B cell (primary cell): ENCODE measurements at regions not wholly inside any gene's neighbourhood (a gene's known extent, or its start where the extent isn't known, plus 50 kb on each side); places are given as distances from the start of the nearest gene placed in this dataset.

Source experiments
- ATAC-seq: fragments of 200-7000 bp; cut with Tn5 transposase; one replicate; pipeline ENCODE4 v1.10.0; 2021; ENCODE audit warnings: low read depth, mild to moderate bottlenecking, moderate number of reproducible peaks, moderate library complexity
- CTCF ChIA-PET: fragments of 350-600 bp; sonication (Branson Sonifier 250); formaldehyde crosslinking; loops from one replicate; lab custom pipeline; 2021; ENCODE audit warnings: antibody characterized with exemption, inconsistent platforms; lab: Charles Lee
- POLR2A ChIA-PET: fragments of 350-600 bp; sonication (Branson Sonifier 250); formaldehyde crosslinking; loops from one replicate; lab custom pipeline; 2021; ENCODE audit warnings: antibody characterized with exemption; lab: Charles Lee
- DNase-seq: peaks from one replicate; pipeline ENCODE4 v3.0.0; 2013
- H2AFZ ChIP-seq: 2 replicates; pipeline ENCODE4 v1.6.1; 2012; ENCODE audit warnings: mild to moderate bottlenecking, low read depth, low read length; ENCODE audit not compliant: insufficient read depth, poor library complexity, severe bottlenecking
- H3K27ac ChIP-seq, 2 donors: 1 replicate in 1 of 2; 2 replicates in 1 of 2; pipeline ENCODE4 v1.5.1; 2012 to 2013; ENCODE audit warnings: low read length in 2 of 2, mild to moderate bottlenecking in 2 of 2, moderate library complexity in 1 of 2
- H3K27me3 ChIP-seq, 4 experiments: fragments of 200-600 bp in 1 of 4; sonication (generic) in 1 of 4; replicated peaks in 1 of 4; 1 replicate in 2 of 4; 2 replicates in 2 of 4; pipeline versions ENCODE4 v1.6.1 to v1.7.0; 2013 to 2016; ENCODE audit warnings: low read length in 3 of 4, mild to moderate bottlenecking in 2 of 4, mixed read lengths in 1 of 4, moderate library complexity in 1 of 4; ENCODE audit not compliant: insufficient read depth in 4 of 4, control insufficient read depth in 3 of 4; ENCODE audit errors: control extremely low read depth in 1 of 4
- H3K36me3 ChIP-seq, 2 experiments: replicated peaks in 1 of 2; 1 replicate in 1 of 2; 2 replicates in 1 of 2; pipeline versions ENCODE4 v1.6.1 to v1.7.1; 2013; ENCODE audit warnings: low read length in 1 of 2; ENCODE audit not compliant: insufficient read depth in 2 of 2, control insufficient read depth in 1 of 2; ENCODE audit errors: control extremely low read depth in 1 of 2, extremely low read depth in 1 of 2
- H3K4me1 ChIP-seq, 2 donors: fragments of 200-600 bp in 1 of 2; sonication (generic) in 1 of 2; 1 replicate in 1 of 2; 2 replicates in 1 of 2; pipeline versions ENCODE4 v1.5.1 to v1.6.1; 2013 to 2017; ENCODE audit warnings: low read length in 2 of 2; ENCODE audit not compliant: control insufficient read depth in 2 of 2, insufficient read depth in 2 of 2
- H3K4me2 ChIP-seq: replicated peaks from 2 replicates; pipeline ENCODE3; 2012; ENCODE audit warnings: mild to moderate bottlenecking, low read depth, low read length; ENCODE audit not compliant: poor library complexity, severe bottlenecking
- H3K4me3 ChIP-seq, 5 experiments: fragments of 200-600 bp in 1 of 5; sonication (generic) in 1 of 5; 1 replicate in 3 of 5; 2 replicates in 2 of 5; pipeline versions ENCODE4 v1.5.1 to v1.7.0; 2011 to 2016; ENCODE audit warnings: low read length in 4 of 5, mild to moderate bottlenecking in 4 of 5, low read depth in 2 of 5, control low read depth in 1 of 5, moderate library complexity in 1 of 5; ENCODE audit not compliant: insufficient read depth in 1 of 5; ENCODE audit errors: control extremely low read depth in 1 of 5, extremely low read depth in 1 of 5
- H3K79me2 ChIP-seq: fragments of 200-600 bp; sonication (generic); one replicate; pipeline ENCODE4 v1.6.0; 2016; ENCODE audit warnings: low read length; ENCODE audit not compliant: control insufficient read depth, insufficient read depth
- H3K9ac ChIP-seq: fragments of 200-600 bp; sonication (generic); 2 replicates; pipeline ENCODE4 v1.6.1; 2017; ENCODE audit warnings: mild to moderate bottlenecking, low read length, moderate library complexity
- H3K9me3 ChIP-seq, 3 donors: one replicate each; pipeline versions ENCODE4 v1.6.1 to v1.7.1; 2013; ENCODE audit warnings: low read length in 2 of 3; ENCODE audit not compliant: control insufficient read depth in 2 of 3, insufficient read depth in 1 of 3; ENCODE audit errors: control extremely low read depth in 1 of 3
- H4K20me1 ChIP-seq: 2 replicates; pipeline ENCODE4 v1.6.0; 2012; ENCODE audit warnings: mild to moderate bottlenecking, low read length; ENCODE audit not compliant: insufficient read depth, control insufficient read depth, poor library complexity, severe bottlenecking
- H3K27ac Mint-ChIP-seq: one replicate; pipeline ENCODE4 v1.8.0; 2021; ENCODE audit warnings: mixed read lengths
- H3K27me3 Mint-ChIP-seq: one replicate; pipeline ENCODE4 v1.8.0; 2021; ENCODE audit warnings: mixed read lengths
- H3K4me1 Mint-ChIP-seq: one replicate; pipeline ENCODE4 v1.8.0; 2021; ENCODE audit warnings: mixed read lengths
- H3K4me3 Mint-ChIP-seq: one replicate; pipeline ENCODE4 v1.8.0; 2021; ENCODE audit warnings: mixed read lengths
- H3K9me3 Mint-ChIP-seq: one replicate; pipeline ENCODE4 v1.8.0; 2022; ENCODE audit warnings: mixed read lengths; ENCODE audit not compliant: insufficient read depth
- CTCF ChIP-seq: fragments of 200-600 bp; IDR thresholded peaks from one replicate; pipeline ENCODE4 v1.8.0; 2022; ENCODE audit warnings: antibody characterized with exemption, mild to moderate bottlenecking
- EZH2 ChIP-seq: IDR thresholded peaks from 2 replicates; pipeline ENCODE4 v1.6.1; 2012; ENCODE audit warnings: borderline replicate concordance, low read depth, mild to moderate bottlenecking, moderate library complexity, low read length; ENCODE audit not compliant: insufficient read depth, poor library complexity, severe bottlenecking
- WGBS: methylation state at CpG from one replicate; pipeline ENCODE4 v1.1.5; 2013; ENCODE audit warnings: missing lambda C conversion rate; ENCODE audit not compliant: insufficient coverage; 5-methylcytosine and 5-hydroxymethylcytosine counted together
- intact Hi-C: fragments of 100-400 bp; cut with micrococcal nuclease; formaldehyde crosslinking; loops from one replicate; pipeline ENCODE4 v1.10.0; 2022

- H3K79me2 ChIP-seq = no peaks in the 10 kb centered on the region
- no peaks in the 10 kb centered on the region for H3K36me3 ChIP-seq
- Mint-ChIP-seq H3K27me3 (peaks cover 9% of the 10 kb centered on the region), H3K9me3 (peaks cover 13% of the 10 kb centered on the region), H3K27ac (no peak overlapping the region), H3K4me1 (no peaks in the 10 kb centered on the region), H3K4me3 (no peak overlapping the region)
- ATAC-seq (no peak), DNase-seq (no peak)
- no peaks in the 10 kb centered on the region for H4K20me1 ChIP-seq
- CTCF ChIA-PET = no interaction called here
- no peak overlapping the region for H3K9ac ChIP-seq
- POLR2A ChIA-PET = no interaction called here
- no peak overlapping the region for H3K27ac ChIP-seq
- H3K27me3 ChIP-seq = peaks cover 0 to 7% (median 0%) of the 10 kb centered on the region in 4 experiments
- H3K9me3 ChIP-seq = peaks cover 0 to 6% (median 3%) of the 10 kb centered on the region in 3 donors
- H3K4me3 ChIP-seq = no peak overlapping the region
- no peak for TF ChIP-seq CTCF
- no peak for TF ChIP-seq EZH2
- no peaks in the 10 kb centered on the region for H3K4me1 ChIP-seq
- no peak overlapping the region for H3K4me2 ChIP-seq
- no peak overlapping the region for H2AFZ ChIP-seq
- intact Hi-C loops = no loop called here
- 92% methylated on average over 2 of the region's 3 CpGs for WGBS
These were observed 194.8 kb upstream of the NABP1 start for GRCh38 chr2:191483117-191483516.

GRCh38 chr2:191486584-191487320 is 191.2 kb upstream of the NABP1 start:
- H3K27me3 ChIP-seq = peaks cover 0 to 7% (median 0%) of the 10 kb centered on the region in 4 experiments
- intact Hi-C loops = no loop called here
- H3K4me1 Mint-ChIP-seq = no peaks in the 10 kb centered on the region
- no peak overlapping the region for H3K4me3 Mint-ChIP-seq
- H3K9ac ChIP-seq = no peak overlapping the region
- CTCF ChIA-PET = no interaction called here
- H3K27me3 Mint-ChIP-seq = peaks cover 19% of the 10 kb centered on the region
- H3K9me3 ChIP-seq = peaks cover 0 to 4% (median 3%) of the 10 kb centered on the region in 3 donors
- H2AFZ ChIP-seq = no peak overlapping the region
- DNase-seq = no peak
- no peaks in the 10 kb centered on the region for H4K20me1 ChIP-seq
- peaks cover 13% of the 10 kb centered on the region for H3K9me3 Mint-ChIP-seq
- POLR2A ChIA-PET = no interaction called here
- no peak overlapping the region for H3K4me3 ChIP-seq
- no peak overlapping the region for H3K27ac Mint-ChIP-seq
- no peak for ATAC-seq
- no peaks in the 10 kb centered on the region for H3K36me3 ChIP-seq
- H3K4me1 ChIP-seq = no peaks in the 10 kb centered on the region
- WGBS = 92% methylated on average over 2 of the region's 3 CpGs
- H3K4me2 ChIP-seq = no peak overlapping the region
- H3K79me2 ChIP-seq = no peaks in the 10 kb centered on the region
- H3K27ac ChIP-seq = no peak overlapping the region
- TF ChIP-seq EZH2 (no peak), CTCF (no peak)
